GM21381 (cell line): ENCODE measurements at regions not wholly inside any gene's neighbourhood (a gene's known extent, or its start where the extent isn't known, plus 50 kb on each side); places are given as distances from the start of the nearest gene placed in this dataset.

Source experiments
- ATAC-seq: cut with Tn5 transposase; IDR thresholded peaks from one replicate; pipeline ENCODE4 v1.9.1; 2021; ENCODE audit warnings: mild to moderate bottlenecking, moderate library complexity; ENCODE audit not compliant: unreplicated experiment

DNA sequence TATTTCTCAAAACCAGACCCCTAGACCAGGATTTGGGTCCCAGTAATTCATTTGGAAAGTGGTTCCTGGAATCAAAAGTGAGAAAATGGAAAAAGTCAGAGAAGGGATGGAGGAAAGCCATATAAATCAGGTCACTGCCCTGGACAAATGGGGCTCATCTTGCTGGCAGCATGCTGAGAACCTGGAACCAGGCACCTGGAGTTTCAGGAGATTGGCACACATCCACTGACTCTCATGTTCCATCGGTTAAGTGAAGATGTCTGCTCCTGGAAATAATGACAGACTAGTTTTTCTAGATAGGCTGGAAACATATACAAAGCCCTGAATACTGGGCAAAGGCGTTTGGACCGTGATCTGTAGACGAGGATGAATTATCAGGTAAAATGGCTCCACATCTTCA lies 163.6 kb upstream of the HS3ST1 start:
- ATAC-seq: no peak

DNA sequence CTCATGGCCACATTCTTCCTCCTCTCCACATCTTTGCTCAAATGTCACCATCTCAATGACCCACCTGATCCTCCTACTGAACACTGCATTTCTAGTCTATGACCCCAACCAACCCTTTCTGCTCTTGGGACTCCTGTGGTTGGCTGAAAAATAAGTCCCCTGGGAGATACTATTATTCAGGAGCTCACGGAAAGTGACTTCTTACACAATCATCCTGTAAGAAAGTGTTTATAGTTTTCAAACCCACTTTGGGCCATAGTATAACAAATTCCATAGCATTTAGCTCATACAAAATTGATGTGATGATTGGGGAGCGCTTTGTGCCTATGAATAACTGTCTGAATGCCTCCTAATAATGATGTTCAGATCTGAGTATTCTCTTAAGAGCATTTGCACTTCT lies 161.4 kb upstream of the HS3ST1 start:
- ATAC-seq: no peak

DNA sequence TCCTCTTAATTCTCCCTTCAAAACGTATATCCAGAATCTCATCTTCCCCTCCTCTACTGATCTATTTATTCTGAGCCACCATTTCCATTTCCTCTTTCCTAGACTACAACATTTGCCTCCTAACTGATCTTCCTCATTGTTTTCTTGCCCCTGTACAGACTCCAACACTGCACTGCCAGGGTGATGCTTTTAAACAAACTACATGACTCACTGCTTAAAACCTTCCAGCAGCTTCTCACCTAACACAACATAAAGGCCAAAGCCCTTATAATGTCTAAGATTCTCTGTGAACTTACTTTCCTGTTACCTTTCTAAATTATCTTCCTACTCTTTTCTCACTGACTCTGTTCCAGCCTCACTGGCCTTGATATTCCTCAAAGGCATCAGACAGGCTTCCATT lies 161.0 kb upstream of the HS3ST1 start:
- no peak for ATAC-seq

DNA sequence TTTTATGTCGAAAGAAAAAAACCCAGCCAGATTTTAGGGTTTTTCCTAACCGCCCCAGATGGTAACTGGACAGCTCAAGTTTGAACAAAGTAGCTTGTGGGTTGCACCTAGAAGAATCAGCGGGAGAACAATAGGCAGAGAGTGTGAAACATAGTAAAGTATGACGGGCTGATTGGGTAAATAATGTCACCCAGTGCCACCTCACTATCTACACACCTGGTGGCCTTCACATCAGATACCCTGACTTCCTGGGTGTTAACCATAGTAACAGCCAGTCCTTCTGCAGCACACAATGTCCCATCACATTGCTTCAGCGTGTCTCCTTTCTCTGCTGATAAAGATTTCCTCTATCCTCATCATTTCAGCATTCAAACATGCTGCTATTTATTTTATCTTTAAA lies 159.1 kb upstream of the HS3ST1 start:
- ATAC-seq: no peak

DNA sequence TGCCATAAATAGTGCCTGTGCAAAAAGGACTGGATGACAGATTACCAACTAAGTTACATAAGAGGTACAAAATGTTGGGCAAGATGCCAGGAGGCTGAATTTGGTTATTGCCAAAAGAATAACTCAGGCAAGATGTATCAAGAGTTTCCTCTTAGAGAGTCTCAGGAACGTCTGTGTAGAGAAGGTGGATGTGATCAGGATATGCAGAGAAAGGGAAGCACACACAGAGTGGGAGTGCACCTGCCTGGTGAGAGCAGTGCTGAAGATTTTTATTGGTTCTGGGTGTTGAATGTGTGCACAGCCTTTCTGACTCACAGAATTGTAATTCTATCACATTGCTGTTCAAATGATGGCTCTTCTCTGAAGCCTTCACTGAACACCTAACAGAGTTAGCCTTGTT lies 156.8 kb upstream of the HS3ST1 start:
- ATAC-seq: no peak

DNA sequence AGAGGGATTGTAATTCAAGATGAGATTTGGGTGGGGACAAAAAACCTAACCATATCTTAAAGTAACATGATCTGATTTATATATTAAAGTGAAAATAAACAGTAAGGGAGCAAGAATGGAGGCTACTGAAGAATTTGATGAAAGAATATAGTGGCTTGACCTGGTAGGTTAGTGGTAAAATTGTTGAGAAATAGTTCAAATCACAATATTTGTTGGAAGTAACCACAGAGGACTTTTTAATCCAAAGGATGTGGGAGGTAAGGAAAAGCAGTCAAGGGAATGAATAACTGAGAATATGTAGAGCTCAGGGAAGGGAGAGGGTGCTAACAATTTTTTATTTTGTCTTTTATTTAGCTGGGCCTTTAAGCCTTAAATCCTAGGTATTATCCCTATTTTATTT lies 139.8 kb upstream of the HS3ST1 start:
- no peak for ATAC-seq

DNA sequence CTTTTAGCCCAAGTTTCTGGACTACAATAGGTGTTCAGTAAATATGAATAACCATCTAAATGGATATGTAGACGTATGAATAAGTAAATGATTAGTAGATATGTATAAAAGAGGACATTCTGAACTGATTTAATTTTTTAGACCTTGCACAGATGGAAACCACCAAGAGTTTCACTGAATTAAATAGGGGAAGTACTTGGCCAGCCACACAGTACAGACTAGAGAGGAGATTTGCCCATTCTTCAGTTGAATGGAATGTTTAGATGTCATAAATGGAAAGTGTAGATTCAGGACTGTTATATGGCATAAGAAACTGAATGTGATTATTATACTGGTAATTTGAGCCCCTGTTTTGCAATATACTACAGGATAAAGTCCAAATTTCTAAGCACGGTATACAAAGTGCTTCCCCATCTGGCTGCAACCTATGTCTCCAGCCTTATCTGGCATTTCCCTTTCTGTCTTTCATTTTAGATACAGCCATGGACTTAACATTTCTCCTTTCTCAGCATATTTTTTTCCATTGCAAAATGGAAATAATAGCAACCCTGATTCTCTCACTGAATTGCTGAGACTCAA lies 137.8 kb upstream of the HS3ST1 start:
- no peak for ATAC-seq

DNA sequence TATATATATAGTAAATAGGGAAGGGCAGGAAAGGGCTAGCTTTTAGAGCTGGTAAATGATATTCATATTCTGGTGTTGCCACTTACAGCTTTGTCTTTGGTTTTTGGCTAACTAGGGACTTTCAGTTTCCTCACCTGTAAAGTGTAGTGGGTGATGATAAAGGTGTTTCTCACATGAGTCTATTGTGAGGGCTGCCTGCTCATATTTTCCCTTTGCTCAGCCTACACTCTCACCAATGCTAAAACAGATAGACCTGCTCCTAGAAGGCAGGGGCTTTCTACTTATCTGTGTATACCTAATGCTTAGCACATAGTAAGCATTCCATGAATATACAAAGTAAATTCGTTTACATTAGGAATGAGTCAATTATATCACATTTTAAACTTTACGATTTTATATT lies 137.2 kb upstream of the HS3ST1 start:
- ATAC-seq: no peak

DNA sequence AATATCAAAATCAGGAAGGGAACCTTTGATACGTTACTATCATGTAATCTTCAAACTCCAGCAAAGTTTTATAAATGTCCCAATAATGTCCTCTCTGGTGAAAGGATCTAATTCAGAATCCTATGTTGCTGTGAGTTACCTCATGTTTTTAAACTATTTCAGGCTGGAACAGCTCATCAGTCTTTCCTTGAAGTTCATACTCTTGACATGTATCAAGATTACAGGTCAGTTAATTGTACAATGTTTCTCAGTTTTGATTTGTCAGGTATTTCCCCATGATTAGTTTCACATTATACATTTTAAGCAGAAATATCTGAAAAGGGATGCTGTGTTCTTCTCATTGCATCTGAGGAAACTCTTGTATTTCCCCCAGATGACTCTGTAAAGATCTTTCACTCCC lies 136.5 kb upstream of the HS3ST1 start:
- ATAC-seq: no peak

DNA sequence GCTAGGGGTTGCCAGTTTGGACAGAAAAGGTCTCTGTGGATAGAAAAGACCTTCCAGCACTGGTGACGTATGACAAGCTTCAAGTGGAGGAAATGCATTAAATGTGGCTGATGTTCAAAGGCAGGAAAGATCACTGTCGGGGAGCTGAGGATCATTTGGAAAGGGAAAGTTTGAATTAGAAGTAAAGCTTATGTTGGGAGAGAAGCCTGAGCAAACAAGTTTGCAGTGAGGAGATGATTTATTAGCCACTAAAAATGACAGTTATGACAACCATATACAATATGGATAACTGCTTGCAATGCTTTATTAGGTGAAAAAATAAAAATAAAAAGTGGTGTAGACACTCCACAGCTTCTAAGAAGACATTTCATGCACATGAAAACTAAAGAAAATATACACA lies 135.3 kb upstream of the HS3ST1 start:
- no peak for ATAC-seq

DNA sequence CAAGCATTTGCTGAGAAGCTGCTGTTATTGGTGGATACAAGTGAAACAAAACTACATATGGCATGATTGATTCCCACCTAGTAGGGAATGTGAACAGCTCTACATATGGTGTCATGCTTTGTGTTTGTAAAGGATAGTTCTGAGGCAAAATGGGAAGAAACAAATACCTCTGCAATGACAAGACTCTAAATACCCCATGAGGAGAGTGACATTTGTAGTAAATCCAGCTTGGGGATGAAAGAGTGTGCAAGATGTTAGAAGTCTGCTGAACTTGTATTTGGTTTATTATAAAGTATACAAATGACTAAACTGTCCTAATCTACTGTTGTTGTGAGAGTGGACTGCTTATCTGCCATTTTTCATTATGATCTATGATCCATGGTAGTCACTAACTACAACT lies 120.8 kb upstream of the HS3ST1 start:
- ATAC-seq: no peak

DNA sequence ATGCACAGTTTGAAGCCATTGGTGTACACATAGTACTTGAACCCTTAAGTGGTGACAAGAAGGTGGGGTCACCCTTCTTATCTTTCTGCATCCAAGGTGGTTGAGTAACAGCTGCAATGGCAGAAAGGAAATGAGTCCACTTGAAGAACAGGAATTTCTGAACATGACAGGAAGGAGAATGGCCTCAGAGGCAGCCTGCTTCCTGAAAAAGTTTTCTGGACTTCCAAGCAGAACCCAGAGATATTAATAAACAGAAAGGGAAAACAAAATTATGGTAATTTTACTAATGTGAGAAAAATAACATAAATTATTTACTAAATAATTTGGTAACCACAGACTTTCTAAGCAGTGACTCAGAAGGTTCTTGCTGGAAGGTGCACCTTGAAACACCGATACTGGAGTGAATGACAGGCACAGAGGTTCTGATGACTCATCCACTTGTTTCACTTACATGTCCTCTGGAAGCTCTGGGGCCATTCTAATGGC lies 119.9 kb upstream of the HS3ST1 start:
- ATAC-seq: peak; percentile 99

DNA sequence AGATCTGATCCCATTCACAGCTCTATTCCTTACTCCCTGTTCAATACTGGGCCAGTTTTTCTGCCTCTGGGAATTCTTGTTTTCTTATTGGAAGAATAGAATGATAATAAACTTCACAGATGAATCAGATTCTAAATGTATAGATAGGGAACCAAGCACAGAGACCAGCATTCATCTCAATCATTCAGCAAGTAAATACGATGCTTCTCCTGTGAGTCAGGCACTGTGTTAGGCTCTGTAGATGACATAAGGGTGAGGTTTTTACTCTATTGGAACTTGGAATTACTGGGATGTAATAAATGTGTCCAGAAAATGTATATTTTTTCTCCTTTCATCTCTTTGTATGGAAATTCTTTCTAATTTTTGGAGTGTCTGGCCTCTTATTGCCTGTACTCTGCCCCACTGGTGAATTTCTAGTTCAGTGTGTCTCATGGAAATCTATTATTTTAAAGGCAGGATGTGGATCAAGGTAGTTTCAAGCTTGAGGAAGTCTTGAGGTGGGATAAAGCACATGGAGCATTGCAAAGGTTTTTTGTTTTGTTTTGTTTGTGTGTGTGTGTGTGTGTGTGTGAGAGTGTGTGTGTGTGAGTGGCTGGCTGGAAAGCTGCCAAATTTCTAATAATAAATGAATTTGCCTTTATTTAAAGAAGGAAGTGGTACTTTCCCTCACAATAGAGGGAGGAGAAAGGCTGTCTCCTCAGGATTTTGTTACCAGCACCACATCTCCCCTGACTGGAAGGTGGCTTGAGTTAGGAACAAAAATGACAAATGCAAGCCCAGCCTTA lies 117.9 kb upstream of the HS3ST1 start:
- no peak for ATAC-seq

DNA sequence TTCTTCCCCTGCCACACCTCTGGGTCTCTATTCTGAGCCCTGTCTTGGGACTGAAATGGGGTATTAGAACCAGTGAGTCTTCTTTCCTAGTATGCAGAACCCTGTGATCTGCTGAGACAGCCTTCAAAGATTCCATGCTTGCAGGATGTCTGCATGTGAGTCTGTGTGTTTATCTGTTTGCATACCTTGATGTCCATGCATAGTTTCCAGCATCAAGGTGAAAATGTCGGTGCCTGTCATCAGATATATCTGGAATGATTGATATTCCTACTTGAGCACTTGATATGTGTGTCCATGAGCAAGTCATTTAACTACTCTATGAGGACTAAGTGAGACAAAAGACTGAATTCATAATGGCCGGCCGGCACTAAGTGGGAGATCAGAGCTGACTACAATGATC lies 117.0 kb upstream of the HS3ST1 start:
- ATAC-seq: no peak

DNA sequence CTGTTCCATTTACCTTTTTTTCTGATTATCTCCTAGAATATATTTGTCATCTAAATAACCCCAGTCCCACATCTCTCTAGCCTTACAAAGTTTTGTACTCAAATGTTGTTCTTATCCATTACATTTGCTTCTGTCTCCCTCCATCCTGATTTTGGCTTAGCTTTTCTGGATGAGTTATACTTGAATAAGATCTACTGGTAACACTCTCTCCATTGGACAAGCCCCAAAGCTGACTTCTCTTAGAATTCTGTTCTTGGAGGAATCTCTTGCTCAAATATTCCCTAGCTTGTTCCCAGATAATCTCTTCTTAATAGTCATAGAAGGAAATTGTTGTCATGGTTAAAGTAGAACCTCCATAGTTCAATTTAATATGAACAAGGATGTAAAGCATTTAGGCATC lies 115.5 kb upstream of the HS3ST1 start:
- ATAC-seq: no peak

DNA sequence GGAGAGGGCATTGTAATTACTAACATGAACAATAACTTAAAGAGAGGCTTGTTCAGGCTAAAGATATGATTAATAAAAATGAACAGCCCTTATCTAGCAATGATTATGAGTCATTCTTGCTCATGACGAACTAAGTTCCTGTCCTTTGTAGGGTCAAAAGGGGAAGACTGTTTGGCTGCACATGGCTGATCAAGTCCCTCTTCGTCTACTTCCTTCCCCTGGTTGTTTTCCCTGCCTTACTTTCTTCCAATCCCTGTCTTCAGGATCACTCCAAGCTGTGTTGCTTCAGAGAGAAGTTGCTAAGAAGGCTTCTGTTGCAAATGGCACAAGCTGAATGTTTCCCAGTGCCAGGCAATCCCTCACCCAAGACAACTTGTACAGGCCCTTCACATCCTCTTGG lies 115.0 kb upstream of the HS3ST1 start:
- no peak for ATAC-seq

DNA sequence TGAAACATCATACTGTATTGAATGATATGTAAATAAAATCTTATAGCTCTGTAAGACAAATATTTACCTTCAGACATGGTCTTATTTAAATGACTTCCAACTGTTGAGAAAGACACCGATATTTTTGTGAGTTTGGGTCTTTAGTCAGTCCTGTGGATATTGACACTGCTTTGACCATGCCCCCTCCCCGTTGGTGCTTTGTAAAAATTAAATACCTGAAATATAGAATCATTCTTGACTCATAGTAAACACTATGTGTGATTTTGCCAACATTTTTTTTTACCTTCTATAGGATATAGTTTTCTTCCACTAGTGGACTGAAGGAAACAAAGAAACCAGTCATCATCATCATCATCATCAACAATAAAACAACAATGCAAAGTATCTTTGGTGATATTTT lies 114.3 kb upstream of the HS3ST1 start:
- no peak for ATAC-seq

DNA sequence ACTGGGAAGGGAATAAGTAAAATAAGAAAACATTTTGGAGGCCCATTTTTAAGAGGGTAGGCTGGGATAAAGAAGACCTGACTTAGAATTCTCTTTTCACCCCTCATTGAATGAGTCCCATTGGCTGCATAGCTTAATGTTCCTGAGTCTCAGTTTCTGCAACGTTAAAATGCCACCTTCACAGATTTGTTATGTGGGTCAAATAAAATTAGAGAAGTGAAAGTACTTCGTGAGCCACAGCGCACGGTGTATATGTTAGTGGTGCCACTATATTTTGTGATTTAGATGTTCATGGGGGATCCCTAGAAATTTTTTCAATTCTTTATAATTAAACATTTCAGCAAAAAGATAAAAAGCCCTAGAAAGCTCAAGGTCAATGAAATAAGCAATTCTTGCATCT lies 109.2 kb upstream of the HS3ST1 start:
- peak; percentile 65 for ATAC-seq

DNA sequence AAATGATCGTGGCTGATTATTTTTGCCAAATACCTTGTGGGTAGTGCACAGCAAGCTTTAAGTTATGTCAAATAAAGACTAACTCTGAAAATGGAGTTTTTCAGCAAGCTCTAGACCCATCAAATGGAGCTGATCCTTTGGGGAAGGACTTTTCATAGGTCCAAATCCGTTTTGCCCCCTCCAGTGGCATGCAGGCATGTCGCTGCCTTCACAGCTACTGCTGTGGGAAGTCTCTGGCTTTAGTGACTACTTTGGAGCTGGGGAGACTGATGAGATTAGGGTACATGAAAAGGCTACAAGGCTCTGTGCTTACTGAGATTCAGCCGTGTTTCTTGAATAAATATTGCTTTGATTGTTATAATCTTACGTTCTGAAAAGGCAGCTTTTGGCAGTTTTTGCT lies 106.6 kb upstream of the HS3ST1 start:
- no peak for ATAC-seq

DNA sequence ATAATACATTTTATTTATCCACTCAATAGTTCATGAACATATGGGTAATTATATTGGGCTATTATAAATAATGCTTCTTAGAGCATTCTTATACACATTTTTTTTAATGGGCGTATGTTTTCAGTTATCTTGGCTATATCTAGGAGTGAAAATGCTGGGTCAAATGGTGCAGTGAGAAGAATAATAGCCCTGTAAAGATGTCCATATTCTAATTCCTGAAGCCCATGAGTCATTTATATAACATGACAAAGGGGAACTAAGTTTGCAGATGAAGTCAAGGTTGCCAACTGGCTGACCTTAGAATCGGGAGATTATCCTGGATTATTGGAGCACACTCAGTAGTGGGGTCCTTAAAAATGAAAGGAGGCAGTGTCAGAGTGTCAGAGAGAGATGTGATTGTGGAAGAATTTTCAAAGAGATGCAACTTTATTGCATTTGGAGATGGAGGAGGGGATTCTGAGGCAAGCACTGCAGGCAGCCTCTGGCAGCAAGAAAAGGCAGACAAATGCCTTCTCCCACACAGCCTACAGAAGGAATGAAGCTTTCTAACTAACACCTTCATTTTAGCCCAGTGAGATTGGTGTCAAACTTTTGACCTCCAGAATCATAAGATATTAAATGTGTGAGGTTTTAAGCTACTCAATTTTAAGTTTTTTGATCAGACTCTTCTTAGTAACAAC lies 106.1 kb upstream of the HS3ST1 start:
- no peak for ATAC-seq

DNA sequence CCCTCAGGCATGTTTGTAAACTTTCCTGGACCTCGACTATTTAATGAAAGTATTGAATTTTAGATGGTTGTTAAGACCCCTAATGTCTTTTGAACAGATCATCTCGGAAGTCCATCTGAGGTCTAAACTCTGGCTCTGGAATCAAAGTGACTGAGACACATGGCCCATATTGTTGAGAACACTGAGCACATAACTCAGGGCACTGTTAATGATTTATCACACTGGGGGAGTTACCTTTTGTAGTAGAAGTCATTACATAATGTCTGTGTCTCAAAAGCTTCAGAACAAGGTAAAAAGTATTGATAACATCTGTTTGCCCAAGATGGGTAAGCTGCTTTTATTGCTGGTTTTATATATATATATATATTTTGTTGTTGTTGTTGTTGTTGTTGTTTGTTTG lies 103.4 kb upstream of the HS3ST1 start:
- no peak for ATAC-seq

DNA sequence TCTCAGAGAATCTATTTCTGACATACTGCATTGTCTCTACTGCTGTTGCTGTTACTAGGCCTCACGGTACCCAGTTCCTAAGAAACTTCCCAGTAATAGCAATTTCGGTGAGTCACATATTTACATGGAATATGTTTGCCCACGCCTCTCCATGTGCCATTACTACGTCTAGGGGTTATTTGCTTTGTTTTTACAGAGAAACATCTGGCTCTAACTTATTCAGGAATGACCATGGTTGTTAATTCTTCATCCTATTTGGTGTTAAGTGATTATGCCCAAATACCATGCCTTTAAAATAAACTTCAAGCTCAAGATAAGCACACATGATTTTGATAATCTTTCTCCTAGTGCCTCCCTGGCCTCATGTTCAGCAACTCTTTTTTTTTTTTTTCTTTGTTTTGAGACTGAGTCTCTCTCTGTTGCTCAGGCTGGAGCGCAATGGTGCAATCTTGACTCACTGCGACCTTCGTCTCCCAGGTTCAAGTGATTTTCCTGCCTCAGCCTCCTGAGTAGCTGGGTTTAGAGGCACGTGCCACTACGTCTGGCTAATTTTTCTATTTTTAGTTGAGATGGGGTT lies 101.0 kb upstream of the HS3ST1 start:
- ATAC-seq: no peak
